K562 (cell line): ENCODE measurements at regions not wholly inside any gene's neighbourhood (a gene's known extent, or its start where the extent isn't known, plus 50 kb on each side); places are given as distances from the start of the nearest gene placed in this dataset.

Source experiments
- ATAC-seq: fragments of 200-7000 bp; cut with Tn5 transposase; 3 replicates; pipeline ENCODE4 v1.9.1; 2020; ENCODE audit warnings: moderate library complexity
- BruUV-seq: library from RNA; stranded (reverse); fragments of 400-500 nt; replicated peaks from 2 replicates; lab custom pipeline; 2021; lab: Mats Ljungman, UMichigan
- CTCF ChIA-PET: fragments of 300-600 bp; formaldehyde crosslinking; extraction: SDS; loops from one replicate; lab custom pipeline; 2021; ENCODE audit warnings: low intra/inter-chr PET ratio; lab: Yijun Ruan, JAX
- POLR2A ChIA-PET: fragments of 300-600, 350-650 bp; sonication (Branson Sonifier 250); formaldehyde crosslinking; extraction: SDS; loops from one replicate; lab custom pipeline; 2021; ENCODE audit warnings: antibody characterized with exemption, inconsistent platforms; lab: Yijun Ruan, JAX
- DNase-seq, 4 experiments: peaks; one replicate each; pipeline versions ENCODE4 v3.0.0 to v3.0.0-alpha.2; 2011 to 2018; ENCODE audit warnings: low spot score in 3 of 4, mixed read lengths in 3 of 4; ENCODE audit errors: extremely low read depth in 1 of 4
- FAIRE-seq: peaks from 2 replicates; lab custom pipeline; 2011; peaks lifted over from hg19 to GRCh38; lab: Jason Lieb, UNC
- H2AFZ ChIP-seq: 2 replicates; pipeline ENCODE4 v1.6.0; 2011; ENCODE audit warnings: low read depth, low read length, control low read depth, inconsistent platforms
- H3K27ac ChIP-seq: fragments of 200-600 bp; 3 replicates; pipeline ENCODE4 v1.8.0; 2011; ENCODE audit warnings: low read depth, mild to moderate bottlenecking, control low read depth, inconsistent platforms, low read length, moderate library complexity, mixed read lengths; ENCODE audit errors: extremely low read depth
- H3K27me3 ChIP-seq, 2 experiments: fragments of 300-600 bp in 1 of 2; 2 replicates in 1 of 2; 3 replicates in 1 of 2; pipeline versions ENCODE4 v1.6.0 to v1.8.0; 2011; ENCODE audit warnings: inconsistent platforms in 2 of 2, low read length in 2 of 2, mild to moderate bottlenecking in 1 of 2, mixed read lengths in 1 of 2, moderate library complexity in 1 of 2; ENCODE audit not compliant: control insufficient read depth in 2 of 2, insufficient read depth in 2 of 2
- H3K36me3 ChIP-seq: fragments of 300-600 bp; 3 replicates; pipeline ENCODE4 v1.8.0; 2011; ENCODE audit warnings: mild to moderate bottlenecking, low read length, inconsistent platforms; ENCODE audit not compliant: control insufficient read depth, insufficient read depth
- H3K4me1 ChIP-seq, 2 experiments: fragments of 200-600 bp in 1 of 2; replicated peaks in 1 of 2; 2 replicates in 1 of 2; 3 replicates in 1 of 2; pipeline versions ENCODE4 v1.5.1 to v1.8.0; 2011; ENCODE audit warnings: inconsistent platforms in 2 of 2, low read length in 2 of 2, mild to moderate bottlenecking in 1 of 2, mixed read lengths in 1 of 2, moderate library complexity in 1 of 2; ENCODE audit not compliant: control insufficient read depth in 2 of 2, insufficient read depth in 2 of 2
- H3K4me2 ChIP-seq: 2 replicates; pipeline ENCODE4 v1.6.1; 2011; ENCODE audit warnings: low read length, control low read depth, inconsistent platforms, mixed read lengths; ENCODE audit not compliant: insufficient read depth
- H3K4me3 ChIP-seq: fragments of 200-600 bp; sonication (generic), shearing (Covaris generic); 2 replicates; pipeline ENCODE4 v1.5.1; 2016; ENCODE audit warnings: control low read depth, inconsistent platforms
- H3K79me2 ChIP-seq: fragments of 200-600 bp; 3 replicates; pipeline ENCODE4 v1.8.0; 2011; ENCODE audit warnings: low read length, inconsistent platforms; ENCODE audit not compliant: control insufficient read depth, insufficient read depth
- H3K9ac ChIP-seq, 2 experiments: 2 replicates each; pipeline versions ENCODE4 v1.6.0 to v1.6.1; 2011; ENCODE audit warnings: low read depth in 2 of 2, low read length in 2 of 2, control low read depth in 1 of 2, inconsistent platforms in 1 of 2, mild to moderate bottlenecking in 1 of 2, mixed read lengths in 1 of 2; ENCODE audit not compliant: insufficient read depth in 1 of 2
- H3K9me1 ChIP-seq: one replicate; pipeline ENCODE4 v1.6.0; 2011; ENCODE audit warnings: inconsistent platforms, mild to moderate bottlenecking, low read length, moderate library complexity; ENCODE audit not compliant: control insufficient read depth, insufficient read depth
- H3K9me3 ChIP-seq: replicated peaks from 2 replicates; pipeline ENCODE4 v1.5.1; 2011; ENCODE audit warnings: low read depth, low read length, inconsistent platforms; ENCODE audit not compliant: control insufficient read depth, insufficient read depth
- H4K20me1 ChIP-seq: replicated peaks from 2 replicates; pipeline ENCODE4 v1.6.1; 2011; ENCODE audit warnings: low read length, inconsistent platforms, mixed read lengths; ENCODE audit not compliant: control insufficient read depth, insufficient read depth
- ATF7 ChIP-seq: fragments of 450-650 bp; IDR thresholded peaks from 2 replicates; pipeline ENCODE4 v1.7.1; 2014; ENCODE audit warnings: mild to moderate bottlenecking, moderate library complexity
- LCOR ChIP-seq: sonication (generic); formaldehyde crosslinking; IDR thresholded peaks from 2 replicates; pipeline ENCODE4 v1.8.0; 2022; ENCODE audit warnings: mild to moderate bottlenecking, missing genetic modification reagents
- PHF21A ChIP-seq: fragments of 450-650 bp; IDR thresholded peaks from 2 replicates; pipeline ENCODE4 v1.6.1; 2017; ENCODE audit warnings: low read depth, borderline replicate concordance
- ZNF217 ChIP-seq: sonication (generic); formaldehyde crosslinking; IDR thresholded peaks from 2 replicates; pipeline ENCODE4 v1.8.0; 2022; ENCODE audit warnings: mild to moderate bottlenecking, missing genetic modification reagents
- WGBS: fragments of 100-300 bp; shearing (Covaris generic); methylation state at CpG from one replicate; pipeline ENCODE4 v1.1.6; 2016; ENCODE audit warnings: low coverage, mixed read lengths; ENCODE audit not compliant: insufficient coverage; ENCODE audit errors: missing lambda C conversion rate; 5-methylcytosine and 5-hydroxymethylcytosine counted together
- in situ Hi-C: fragments of 300-500 bp; cut with MboI; formaldehyde crosslinking; loops from 4 replicates; pipeline ENCODE4 v1.15.0; 2018; ENCODE audit warnings: inconsistent platforms, mixed read lengths
- intact Hi-C: fragments of 100-400 bp; cut with micrococcal nuclease; formaldehyde crosslinking; loops from 2 replicates; pipeline ENCODE4 v1.14.2; 2022
- TF ChIP-seq, protein P1 (sequence below), 2 experiments: fragments of 450-650 bp in 1 of 2; sonication (generic) in 1 of 2; formaldehyde crosslinking in 1 of 2; IDR thresholded peaks; 2 replicates each; pipeline versions ENCODE4 v1.7.1 to v1.9.0; 2016 to 2022; ENCODE audit warnings: inconsistent platforms in 1 of 2, mild to moderate bottlenecking in 1 of 2, missing genetic modification reagents in 1 of 2
- TF ChIP-seq, protein P2 (sequence below): fragments of 250-450 bp; sonication (Bioruptor Pico); IDR thresholded peaks from 2 replicates; pipeline ENCODE4 v1.5.1; 2021; ENCODE audit warnings: mild to moderate bottlenecking
- TF ChIP-seq, protein P3 (sequence below): fragments of 250-450 bp; sonication (Bioruptor Pico); IDR thresholded peaks from 2 replicates; pipeline ENCODE4 v1.8.0; 2022; ENCODE audit warnings: inconsistent platforms

DNA sequence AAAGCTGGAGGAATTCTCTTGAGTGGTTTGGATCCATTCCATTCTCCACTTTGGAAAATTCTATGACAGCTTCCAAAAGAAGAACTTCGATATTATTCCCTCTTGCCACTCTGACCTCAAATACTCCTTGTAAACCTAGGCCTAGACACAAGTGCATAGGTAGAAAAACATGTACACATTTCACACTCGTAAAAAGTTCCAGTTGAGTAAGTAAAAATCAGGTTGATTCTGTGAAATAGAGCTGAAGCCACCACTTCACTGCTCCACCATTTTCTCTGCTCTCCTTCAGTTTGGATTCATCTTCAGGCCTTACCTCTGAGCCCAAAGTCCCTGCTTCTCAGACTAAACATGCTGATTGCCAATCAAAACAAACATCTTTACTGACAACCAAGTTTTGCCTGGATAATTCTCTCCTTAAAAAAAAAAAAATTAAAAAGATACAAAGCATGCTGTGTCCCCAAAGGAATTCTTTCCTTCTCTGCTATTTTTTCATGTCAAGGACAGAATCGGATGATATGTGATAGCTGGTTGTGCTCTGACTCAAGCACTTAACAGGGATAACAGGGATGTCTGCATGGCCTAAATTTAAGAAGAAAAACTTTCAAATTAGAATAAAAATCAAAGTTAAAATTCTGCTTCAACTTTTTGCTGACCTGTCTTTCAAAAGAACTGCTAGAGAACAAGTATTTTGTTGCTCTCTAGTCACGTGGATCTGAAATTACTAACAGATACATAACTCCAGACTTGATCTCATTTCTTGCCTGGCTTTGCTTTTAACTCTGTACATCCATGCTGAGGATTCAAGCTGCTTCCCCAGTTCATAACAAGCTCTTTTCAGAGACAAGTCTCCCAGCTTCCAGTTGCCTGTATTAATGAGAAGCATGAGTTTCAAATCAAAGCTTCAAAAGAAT, 420.9 kb upstream of the INTU start:
- Histone ChIP-seq H3K27ac (no peak overlapping the region), H3K27me3 (peaks cover 0 to 3% of the 10 kb centered on the region in 2 experiments; a peak in 1 of 5 replicates), H3K4me3 (no peak overlapping the region), H4K20me1 (no peaks in the 10 kb centered on the region), H3K9me1 (no peaks in the 10 kb centered on the region), H3K4me1 (no peaks in the 10 kb centered on the region), H3K4me2 (no peak overlapping the region), H3K9me3 (no peaks in the 10 kb centered on the region), H3K36me3 (no peaks in the 10 kb centered on the region), H3K9ac (no peak overlapping the region), H3K79me2 (no peaks in the 10 kb centered on the region), H2AFZ (no peak overlapping the region)
- ChIA-PET POLR2A (no interaction called here), CTCF (no interaction called here)
- FAIRE-seq (no peak), DNase-seq (no peak), ATAC-seq (no peak)
- WGBS = 0% methylated on average over 4 of the region's 4 CpGs
- intact Hi-C loops (no loop called here), in situ Hi-C loops (no loop called here)
- no TSS peak for BruUV-seq
- TF ChIP-seq, protein P1, sequence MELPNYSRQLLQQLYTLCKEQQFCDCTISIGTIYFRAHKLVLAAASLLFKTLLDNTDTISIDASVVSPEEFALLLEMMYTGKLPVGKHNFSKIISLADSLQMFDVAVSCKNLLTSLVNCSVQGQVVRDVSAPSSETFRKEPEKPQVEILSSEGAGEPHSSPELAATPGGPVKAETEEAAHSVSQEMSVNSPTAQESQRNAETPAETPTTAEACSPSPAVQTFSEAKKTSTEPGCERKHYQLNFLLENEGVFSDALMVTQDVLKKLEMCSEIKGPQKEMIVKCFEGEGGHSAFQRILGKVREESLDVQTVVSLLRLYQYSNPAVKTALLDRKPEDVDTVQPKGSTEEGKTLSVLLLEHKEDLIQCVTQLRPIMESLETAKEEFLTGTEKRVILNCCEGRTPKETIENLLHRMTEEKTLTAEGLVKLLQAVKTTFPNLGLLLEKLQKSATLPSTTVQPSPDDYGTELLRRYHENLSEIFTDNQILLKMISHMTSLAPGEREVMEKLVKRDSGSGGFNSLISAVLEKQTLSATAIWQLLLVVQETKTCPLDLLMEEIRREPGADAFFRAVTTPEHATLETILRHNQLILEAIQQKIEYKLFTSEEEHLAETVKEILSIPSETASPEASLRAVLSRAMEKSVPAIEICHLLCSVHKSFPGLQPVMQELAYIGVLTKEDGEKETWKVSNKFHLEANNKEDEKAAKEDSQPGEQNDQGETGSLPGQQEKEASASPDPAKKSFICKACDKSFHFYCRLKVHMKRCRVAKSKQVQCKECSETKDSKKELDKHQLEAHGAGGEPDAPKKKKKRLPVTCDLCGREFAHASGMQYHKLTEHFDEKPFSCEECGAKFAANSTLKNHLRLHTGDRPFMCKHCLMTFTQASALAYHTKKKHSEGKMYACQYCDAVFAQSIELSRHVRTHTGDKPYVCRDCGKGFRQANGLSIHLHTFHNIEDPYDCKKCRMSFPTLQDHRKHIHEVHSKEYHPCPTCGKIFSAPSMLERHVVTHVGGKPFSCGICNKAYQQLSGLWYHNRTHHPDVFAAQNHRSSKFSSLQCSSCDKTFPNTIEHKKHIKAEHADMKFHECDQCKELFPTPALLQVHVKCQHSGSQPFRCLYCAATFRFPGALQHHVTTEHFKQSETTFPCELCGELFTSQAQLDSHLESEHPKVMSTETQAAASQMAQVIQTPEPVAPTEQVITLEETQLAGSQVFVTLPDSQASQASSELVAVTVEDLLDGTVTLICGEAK (IDR thresholded peaks at IDR 0.05) = no peak
- TF ChIP-seq, protein P1 (CRISPR knock-in tag; IDR thresholded peaks at IDR 0.05) = no peak
- TF ChIP-seq LCOR (CRISPR knock-in tag) = no peak
- TF ChIP-seq ATF7 = no peak
- TF ChIP-seq ZNF217 (CRISPR knock-in tag) = no peak
- TF ChIP-seq, protein P2, sequence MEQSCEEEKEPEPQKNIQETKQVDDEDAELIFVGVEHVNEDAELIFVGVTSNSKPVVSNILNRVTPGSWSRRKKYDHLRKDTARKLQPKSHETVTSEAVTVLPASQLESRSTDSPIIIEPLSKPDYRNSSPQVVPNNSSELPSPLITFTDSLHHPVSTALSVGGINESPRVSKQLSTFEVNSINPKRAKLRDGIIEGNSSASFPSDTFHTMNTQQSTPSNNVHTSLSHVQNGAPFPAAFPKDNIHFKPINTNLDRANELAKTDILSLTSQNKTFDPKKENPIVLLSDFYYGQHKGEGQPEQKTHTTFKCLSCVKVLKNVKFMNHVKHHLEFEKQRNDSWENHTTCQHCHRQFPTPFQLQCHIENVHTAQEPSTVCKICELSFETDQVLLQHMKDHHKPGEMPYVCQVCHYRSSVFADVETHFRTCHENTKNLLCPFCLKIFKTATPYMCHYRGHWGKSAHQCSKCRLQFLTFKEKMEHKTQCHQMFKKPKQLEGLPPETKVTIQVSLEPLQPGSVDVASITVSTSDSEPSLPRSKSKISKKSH (CRISPR knock-in tag) = no peak
- TF ChIP-seq, protein P3, sequence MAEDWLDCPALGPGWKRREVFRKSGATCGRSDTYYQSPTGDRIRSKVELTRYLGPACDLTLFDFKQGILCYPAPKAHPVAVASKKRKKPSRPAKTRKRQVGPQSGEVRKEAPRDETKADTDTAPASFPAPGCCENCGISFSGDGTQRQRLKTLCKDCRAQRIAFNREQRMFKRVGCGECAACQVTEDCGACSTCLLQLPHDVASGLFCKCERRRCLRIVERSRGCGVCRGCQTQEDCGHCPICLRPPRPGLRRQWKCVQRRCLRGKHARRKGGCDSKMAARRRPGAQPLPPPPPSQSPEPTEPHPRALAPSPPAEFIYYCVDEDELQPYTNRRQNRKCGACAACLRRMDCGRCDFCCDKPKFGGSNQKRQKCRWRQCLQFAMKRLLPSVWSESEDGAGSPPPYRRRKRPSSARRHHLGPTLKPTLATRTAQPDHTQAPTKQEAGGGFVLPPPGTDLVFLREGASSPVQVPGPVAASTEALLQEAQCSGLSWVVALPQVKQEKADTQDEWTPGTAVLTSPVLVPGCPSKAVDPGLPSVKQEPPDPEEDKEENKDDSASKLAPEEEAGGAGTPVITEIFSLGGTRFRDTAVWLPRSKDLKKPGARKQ = no peak
- no peak for TF ChIP-seq PHF21A
